Transverse colon (tissue), 4 donors: ENCODE measurements at regions not wholly inside any gene's neighbourhood (a gene's known extent, or its start where the extent isn't known, plus 50 kb on each side); places are given as distances from the start of the nearest gene placed in this dataset.

Source experiments
- DNase-seq: peaks from one replicate; pipeline ENCODE4 v3.0.0-alpha.2; 2019
- H3K27ac ChIP-seq, 4 donors: fragments of 200-600 bp; sonication (generic); 2 replicates each; pipeline ENCODE4 v1.5.1; 2016 to 2018; ENCODE audit warnings: inconsistent platforms in 4 of 4
- H3K27me3 ChIP-seq: fragments of 200-600 bp; sonication (generic); 2 replicates; pipeline ENCODE4 v1.5.1; 2017; ENCODE audit warnings: inconsistent platforms
- H3K36me3 ChIP-seq, 4 donors: fragments of 200-600 bp; sonication (generic); 2 replicates each; pipeline ENCODE4 v1.5.1; 2017 to 2019; ENCODE audit warnings: inconsistent platforms in 4 of 4
- H3K4me1 ChIP-seq, 4 donors: fragments of 200-600 bp; sonication (generic); 2 replicates each; pipeline ENCODE4 v1.5.1; 2017 to 2020; ENCODE audit warnings: inconsistent platforms in 4 of 4
- H3K4me3 ChIP-seq, 4 donors: fragments of 200-600 bp; sonication (generic); 1 replicate in 1 of 4; 2 replicates in 3 of 4; pipeline versions ENCODE4 v1.5.1 to v1.6.1; 2017 to 2019; ENCODE audit warnings: inconsistent platforms in 4 of 4
- H3K9me3 ChIP-seq, 2 donors: fragments of 200-600 bp; sonication (generic); 2 replicates each; pipeline ENCODE4 v1.5.1; 2017 to 2019; ENCODE audit warnings: inconsistent platforms in 2 of 2
- EP300 ChIP-seq: sonication (generic); formaldehyde crosslinking; IDR thresholded peaks from one replicate; pipeline ENCODE4 v1.6.1; 2017; ENCODE audit warnings: antibody characterized with exemption, low read depth
- POLR2A ChIP-seq: fragments of 450-650 bp; IDR thresholded peaks from one replicate; pipeline ENCODE4 v1.6.1; 2016; ENCODE audit warnings: antibody characterized with exemption, mild to moderate bottlenecking, moderate library complexity
- POLR2AphosphoS5 ChIP-seq, 3 donors: sonication (generic); formaldehyde crosslinking; IDR thresholded peaks; one replicate each; pipeline ENCODE4 v1.6.1; 2016; ENCODE audit warnings: antibody characterized with exemption in 3 of 3
- WGBS, 2 donors: methylation state at CpG; one replicate each; pipeline ENCODE4 v1.1.5; 2018; ENCODE audit warnings: low coverage in 1 of 2; 5-methylcytosine and 5-hydroxymethylcytosine counted together
- in situ Hi-C, 4 donors: fragments of 200-750 bp; cut with MboI; loops; one replicate each; pipeline versions ENCODE4 v1.15.0 to v1.15.1; 2017; ENCODE audit warnings: low sequenced_read_pairs in 3 of 4, low pct_ligation_motif_present in 1 of 4, low pct_unique_long_range_greater_than_20kb in 1 of 4
- intact Hi-C: fragments of 100-400 bp; cut with DNase I; formaldehyde crosslinking; loops from one replicate; pipeline ENCODE4 v1.15.1; 2023; ENCODE audit warnings: low total_unique reads
- TF ChIP-seq, protein P1 (sequence below), 5 experiments: fragments of 200-600 bp in 3 of 5; fragments of 450-650 bp in 2 of 5; sonication (generic) in 3 of 5; IDR thresholded peaks; 1 replicate in 2 of 5; 2 replicates in 3 of 5; pipeline ENCODE4 v1.5.1; 2016 to 2017; ENCODE audit warnings: antibody characterized with exemption in 5 of 5, inconsistent platforms in 3 of 5, mild to moderate bottlenecking in 2 of 5, moderate library complexity in 1 of 5

DNA sequence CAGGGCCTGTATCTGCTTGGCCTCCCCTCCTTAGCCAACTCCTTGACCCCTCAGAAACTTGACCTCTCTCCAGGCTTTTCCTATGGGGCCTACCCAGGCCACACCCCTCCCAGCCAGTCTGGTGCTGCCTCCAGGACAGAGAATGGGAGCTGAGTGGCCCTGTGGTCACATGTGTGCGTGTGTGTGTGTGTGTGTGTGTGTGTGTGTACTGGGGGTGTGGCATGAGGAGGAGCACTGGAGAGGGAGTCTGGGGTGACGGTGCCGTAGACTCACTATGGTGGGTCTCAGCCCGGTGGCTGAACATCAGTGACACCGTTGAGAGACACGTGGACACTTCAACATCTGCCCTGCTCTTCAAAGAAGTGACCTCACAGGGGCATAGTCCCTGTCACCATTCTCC is 180.4 kb downstream of the ENGASE start:
- Histone ChIP-seq H3K4me1 (no peaks in the 10 kb centered on the region), H3K27me3 (peaks cover 37% of the 10 kb centered on the region), H3K9me3 (no peaks in the 10 kb centered on the region), H3K4me3 (no peak overlapping the region), H3K27ac (no peak overlapping the region), H3K36me3 (no peaks in the 10 kb centered on the region)
- in situ Hi-C loops, result no loop called here
- intact Hi-C loops, result no loop called here
- no peak for DNase-seq
- TF ChIP-seq EP300 (no peak), POLR2A (no peak), POLR2AphosphoS5 (IDR thresholded peaks at IDR 0.05) (no peak)
- TF ChIP-seq, protein P1, sequence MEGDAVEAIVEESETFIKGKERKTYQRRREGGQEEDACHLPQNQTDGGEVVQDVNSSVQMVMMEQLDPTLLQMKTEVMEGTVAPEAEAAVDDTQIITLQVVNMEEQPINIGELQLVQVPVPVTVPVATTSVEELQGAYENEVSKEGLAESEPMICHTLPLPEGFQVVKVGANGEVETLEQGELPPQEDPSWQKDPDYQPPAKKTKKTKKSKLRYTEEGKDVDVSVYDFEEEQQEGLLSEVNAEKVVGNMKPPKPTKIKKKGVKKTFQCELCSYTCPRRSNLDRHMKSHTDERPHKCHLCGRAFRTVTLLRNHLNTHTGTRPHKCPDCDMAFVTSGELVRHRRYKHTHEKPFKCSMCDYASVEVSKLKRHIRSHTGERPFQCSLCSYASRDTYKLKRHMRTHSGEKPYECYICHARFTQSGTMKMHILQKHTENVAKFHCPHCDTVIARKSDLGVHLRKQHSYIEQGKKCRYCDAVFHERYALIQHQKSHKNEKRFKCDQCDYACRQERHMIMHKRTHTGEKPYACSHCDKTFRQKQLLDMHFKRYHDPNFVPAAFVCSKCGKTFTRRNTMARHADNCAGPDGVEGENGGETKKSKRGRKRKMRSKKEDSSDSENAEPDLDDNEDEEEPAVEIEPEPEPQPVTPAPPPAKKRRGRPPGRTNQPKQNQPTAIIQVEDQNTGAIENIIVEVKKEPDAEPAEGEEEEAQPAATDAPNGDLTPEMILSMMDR (IDR thresholded peaks at IDR 0.05), result no peak
- 78% methylated on average over 6 of the region's 6 CpGs; no CpG with 5 or more reads in 1 of the 2 donors for WGBS, 2 donors

DNA sequence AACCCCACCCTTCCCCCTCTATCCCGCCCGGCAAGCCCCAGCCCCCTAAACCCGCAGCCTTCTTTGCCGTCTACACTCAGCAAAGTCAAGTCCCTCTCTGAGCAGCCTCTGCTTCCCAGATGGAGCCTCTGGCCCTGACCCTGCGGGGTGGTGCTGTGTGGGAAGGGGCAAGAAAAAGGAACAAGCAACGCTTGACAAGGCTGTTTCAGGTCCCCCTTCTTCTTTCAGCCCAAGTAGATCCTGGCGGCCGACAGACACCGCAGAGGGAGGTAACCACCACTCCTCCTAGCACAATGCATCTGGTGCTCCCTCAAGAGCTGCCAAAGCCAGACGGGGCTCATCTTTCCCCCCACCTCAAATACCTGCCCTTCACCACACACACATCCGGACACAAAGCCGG is 178.3 kb downstream of the ENGASE start:
- TF ChIP-seq, protein P1 (IDR thresholded peaks at IDR 0.05), result no peak
- TF ChIP-seq POLR2A (no peak), EP300 (no peak), POLR2AphosphoS5 (IDR thresholded peaks at IDR 0.05) (no peak)
- Histone ChIP-seq H3K9me3 (no peaks in the 10 kb centered on the region), H3K4me3 (no peak overlapping the region), H3K4me1 (no peaks in the 10 kb centered on the region), H3K36me3 (no peaks in the 10 kb centered on the region), H3K27me3 (peaks cover 42% of the 10 kb centered on the region), H3K27ac (no peak overlapping the region)
- WGBS, 2 donors, result 20 to 60% methylated on average over 1 to 12 of the region's 12 CpGs
- in situ Hi-C loops (no loop called here), intact Hi-C loops (no loop called here)
- DNase-seq, result no peak

DNA sequence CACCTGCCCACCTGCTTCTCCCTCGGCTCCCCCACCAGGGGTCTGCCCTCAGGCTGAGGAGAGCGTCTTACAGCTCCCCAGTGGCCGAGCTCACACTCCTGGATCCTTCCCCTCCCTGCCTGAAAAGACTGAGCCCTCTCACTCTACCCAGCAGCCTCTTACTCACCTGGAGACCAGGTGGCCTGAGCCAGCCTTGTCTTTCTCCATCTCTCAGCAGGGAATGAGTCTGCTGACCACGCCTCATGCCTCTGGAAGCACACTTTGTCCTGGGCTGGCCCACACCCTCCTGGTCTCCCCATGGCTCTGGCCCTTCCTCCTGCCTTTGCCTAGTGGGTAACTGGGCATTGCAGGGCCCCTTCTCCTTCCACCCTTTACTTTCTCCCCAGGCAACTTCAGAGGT is 177.2 kb downstream of the ENGASE start:
- WGBS, 2 donors, result 60% methylated on average over 4 of the region's 4 CpGs; no CpG with 5 or more reads in 1 of the 2 donors
- Histone ChIP-seq H3K4me1 (no peaks in the 10 kb centered on the region), H3K9me3 (no peaks in the 10 kb centered on the region), H3K36me3 (no peaks in the 10 kb centered on the region), H3K27ac (no peak overlapping the region), H3K4me3 (no peak overlapping the region), H3K27me3 (peaks cover 38% of the 10 kb centered on the region)
- intact Hi-C loops (no loop called here), in situ Hi-C loops (no loop called here)
- TF ChIP-seq, protein P1 (IDR thresholded peaks at IDR 0.05), result no peak
- TF ChIP-seq POLR2AphosphoS5 (IDR thresholded peaks at IDR 0.05), result no peak
- no peak for TF ChIP-seq EP300
- no peak for TF ChIP-seq POLR2A
- DNase-seq, result no peak

DNA sequence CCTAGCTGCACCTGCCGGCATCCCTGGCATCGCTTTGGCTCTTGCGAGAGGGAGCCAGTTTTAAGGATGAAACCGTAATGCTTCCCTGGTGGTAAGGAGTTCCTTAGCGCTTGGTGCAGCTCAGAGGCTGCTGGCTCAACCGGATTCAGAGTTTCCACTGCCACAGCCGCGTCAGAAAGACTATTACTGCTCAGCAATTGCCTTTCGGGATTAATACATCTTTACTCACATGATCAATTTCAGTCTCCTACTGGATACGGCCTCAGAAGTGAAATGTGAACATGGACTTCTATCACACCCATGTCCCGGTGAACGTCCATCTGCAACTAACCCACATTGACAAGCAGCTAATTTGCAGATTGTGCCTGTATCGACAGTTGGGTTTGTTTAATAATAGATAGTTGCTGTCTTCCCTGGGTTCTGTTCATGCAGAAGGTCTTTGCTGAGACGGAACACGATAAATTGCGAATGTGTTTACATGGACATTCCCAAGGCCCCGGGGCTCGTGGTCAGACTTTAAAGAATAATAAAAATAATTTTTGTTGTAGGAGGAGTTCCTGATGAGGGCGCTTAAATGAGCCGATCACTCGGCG is 175.4 kb downstream of the ENGASE start:
- no peak for DNase-seq
- WGBS, 2 donors, result 79 to 80% methylated on average over 9 to 22 of the region's 22 CpGs
- Histone ChIP-seq H3K27me3 (peaks cover 35% of the 10 kb centered on the region), H3K36me3 (no peaks in the 10 kb centered on the region), H3K27ac (no peak overlapping the region), H3K4me3 (no peak overlapping the region), H3K4me1 (no peaks in the 10 kb centered on the region), H3K9me3 (no peaks in the 10 kb centered on the region)
- TF ChIP-seq POLR2A, result no peak
- no peak for TF ChIP-seq POLR2AphosphoS5 (IDR thresholded peaks at IDR 0.05)
- TF ChIP-seq, protein P1 (IDR thresholded peaks at IDR 0.05), result no peak
- TF ChIP-seq EP300, result no peak
- in situ Hi-C loops, result no loop called here
- intact Hi-C loops, result no loop called here
